ENCODE measurements at regions not wholly inside any gene's neighbourhood (a gene's known extent, or its start where the extent isn't known, plus 50 kb on each side); places are given as distances from the start of the nearest gene placed in this dataset.
"Not testable (repeated sequence)": the region's sequence is repeated elsewhere in the genome, so short reads cannot be mapped to it uniquely, and the experiment has no call there.

- Histone ChIP-seq H3K4me1 (ENCODE audit: control insufficient read depth in 5 of 5, insufficient read depth in 5 of 5, low read length in 5 of 5) (no peaks in the 10 kb centered on the region), H3K9me3 (ENCODE audit: control insufficient read depth in 5 of 5, low read length in 5 of 5) (peaks cover 0 to 6% (median 3%) of the 10 kb centered on the region in 5 donors), H3K4me3 (ENCODE audit: low read depth in 1 of 5, low read length in 5 of 5) (no peak overlapping the region), H3K27me3 (ENCODE audit: control insufficient read depth in 5 of 5, insufficient read depth in 4 of 5, low read length in 5 of 5) (peaks cover 0 to 2% (median 0%) of the 10 kb centered on the region in 5 donors), H3K27ac (ENCODE audit: low read depth, low read length) (no peak overlapping the region), H3K9ac (ENCODE audit: low read length in 5 of 5) (no peak overlapping the region), H3K36me3 (ENCODE audit: control insufficient read depth in 5 of 5, insufficient read depth in 5 of 5, low read length in 5 of 5) (no peaks in the 10 kb centered on the region)
These were observed 52.8 kb upstream of the IL1RAPL2 start for GRCh38 chrX:104513162-104513561.

- H3K9ac ChIP-seq (ENCODE audit: low read length in 5 of 5): no peak overlapping the region
- no peaks in the 10 kb centered on the region for H3K36me3 ChIP-seq (ENCODE audit: control insufficient read depth in 5 of 5, insufficient read depth in 5 of 5, low read length in 5 of 5)
- no peak overlapping the region for H3K27ac ChIP-seq (ENCODE audit: low read depth, low read length)
- H3K27me3 ChIP-seq (ENCODE audit: control insufficient read depth in 5 of 5, insufficient read depth in 4 of 5, low read length in 5 of 5): peaks cover 0 to 3% (median 2%) of the 10 kb centered on the region in 5 donors
- H3K9me3 ChIP-seq (ENCODE audit: control insufficient read depth in 5 of 5, low read length in 5 of 5): peaks cover 0 to 6% (median 3%) of the 10 kb centered on the region in 5 donors
- H3K4me3 ChIP-seq (ENCODE audit: low read depth in 1 of 5, low read length in 5 of 5): no peak overlapping the region
- H3K4me1 ChIP-seq (ENCODE audit: control insufficient read depth in 5 of 5, insufficient read depth in 5 of 5, low read length in 5 of 5): no peaks in the 10 kb centered on the region
These were observed 55.2 kb upstream of the IL1RAPL2 start for GRCh38 chrX:104510801-104511200.

GRCh38 chrX:104502460-104502859, 63.5 kb upstream of the IL1RAPL2 start:
- no peak overlapping the region for H3K9ac ChIP-seq (ENCODE audit: low read length in 5 of 5)
- no peaks in the 10 kb centered on the region for H3K9me3 ChIP-seq (ENCODE audit: control insufficient read depth in 5 of 5, low read length in 5 of 5)
- H3K36me3 ChIP-seq (ENCODE audit: control insufficient read depth in 5 of 5, insufficient read depth in 5 of 5, low read length in 5 of 5): no peaks in the 10 kb centered on the region
- no peak overlapping the region for H3K27ac ChIP-seq (ENCODE audit: low read depth, low read length)
- H3K4me1 ChIP-seq (ENCODE audit: control insufficient read depth in 5 of 5, insufficient read depth in 5 of 5, low read length in 5 of 5): no peaks in the 10 kb centered on the region
- H3K27me3 ChIP-seq (ENCODE audit: control insufficient read depth in 5 of 5, insufficient read depth in 4 of 5, low read length in 5 of 5): peaks cover 0 to 10% (median 0%) of the 10 kb centered on the region in 5 donors
- H3K4me3 ChIP-seq (ENCODE audit: low read depth in 1 of 5, low read length in 5 of 5): no peak overlapping the region

GRCh38 chrX:104488811-104489210, 77.2 kb upstream of the IL1RAPL2 start:
- Histone ChIP-seq H3K4me3 (ENCODE audit: low read depth in 1 of 5, low read length in 5 of 5) (no peak overlapping the region), H3K9me3 (ENCODE audit: control insufficient read depth in 5 of 5, low read length in 5 of 5) (peaks cover 0 to 2% (median 0%) of the 10 kb centered on the region in 5 donors), H3K36me3 (ENCODE audit: control insufficient read depth in 5 of 5, insufficient read depth in 5 of 5, low read length in 5 of 5) (no peaks in the 10 kb centered on the region), H3K27me3 (ENCODE audit: control insufficient read depth in 5 of 5, insufficient read depth in 4 of 5, low read length in 5 of 5) (peaks cover 0 to 14% (median 7%) of the 10 kb centered on the region in 5 donors), H3K9ac (ENCODE audit: low read length in 5 of 5) (no peak overlapping the region), H3K4me1 (ENCODE audit: control insufficient read depth in 5 of 5, insufficient read depth in 5 of 5, low read length in 5 of 5) (no peaks in the 10 kb centered on the region), H3K27ac (ENCODE audit: low read depth, low read length) (no peak overlapping the region)

GRCh38 chrX:104486691-104487090, 79.3 kb upstream of the IL1RAPL2 start:
- H3K27ac ChIP-seq (ENCODE audit: low read depth, low read length): no peak overlapping the region
- H3K4me1 ChIP-seq (ENCODE audit: control insufficient read depth in 5 of 5, insufficient read depth in 5 of 5, low read length in 5 of 5): no peaks in the 10 kb centered on the region
- peaks cover 0 to 8% (median 5%) of the 10 kb centered on the region in 5 donors for H3K27me3 ChIP-seq (ENCODE audit: control insufficient read depth in 5 of 5, insufficient read depth in 4 of 5, low read length in 5 of 5)
- no peaks in the 10 kb centered on the region for H3K9me3 ChIP-seq (ENCODE audit: control insufficient read depth in 5 of 5, low read length in 5 of 5)
- H3K9ac ChIP-seq (ENCODE audit: low read length in 5 of 5): no peak overlapping the region
- H3K4me3 ChIP-seq (ENCODE audit: low read depth in 1 of 5, low read length in 5 of 5): no peak overlapping the region
- no peaks in the 10 kb centered on the region for H3K36me3 ChIP-seq (ENCODE audit: control insufficient read depth in 5 of 5, insufficient read depth in 5 of 5, low read length in 5 of 5)

- no peak overlapping the region for H3K9ac ChIP-seq (ENCODE audit: low read length in 5 of 5)
- peaks cover 3 to 22% (median 11%) of the 10 kb centered on the region in 5 donors for H3K27me3 ChIP-seq (ENCODE audit: control insufficient read depth in 5 of 5, insufficient read depth in 4 of 5, low read length in 5 of 5)
- H3K27ac ChIP-seq (ENCODE audit: low read depth, low read length): no peak overlapping the region
- no peak overlapping the region for H3K4me3 ChIP-seq (ENCODE audit: low read depth in 1 of 5, low read length in 5 of 5)
- H3K9me3 ChIP-seq (ENCODE audit: control insufficient read depth in 5 of 5, low read length in 5 of 5): no peaks in the 10 kb centered on the region
- no peaks in the 10 kb centered on the region for H3K36me3 ChIP-seq (ENCODE audit: control insufficient read depth in 5 of 5, insufficient read depth in 5 of 5, low read length in 5 of 5)
- no peaks in the 10 kb centered on the region for H3K4me1 ChIP-seq (ENCODE audit: control insufficient read depth in 5 of 5, insufficient read depth in 5 of 5, low read length in 5 of 5)
These were observed 83.2 kb upstream of the IL1RAPL2 start for GRCh38 chrX:104482757-104483156.

- no peak overlapping the region for H3K27ac ChIP-seq (ENCODE audit: low read depth, low read length)
- H3K9ac ChIP-seq (ENCODE audit: low read length in 5 of 5): no peak overlapping the region
- peaks cover 0 to 2% (median 2%) of the 10 kb centered on the region in 5 donors for H3K27me3 ChIP-seq (ENCODE audit: control insufficient read depth in 5 of 5, insufficient read depth in 4 of 5, low read length in 5 of 5)
- no peaks in the 10 kb centered on the region for H3K36me3 ChIP-seq (ENCODE audit: control insufficient read depth in 5 of 5, insufficient read depth in 5 of 5, low read length in 5 of 5)
- no peak overlapping the region for H3K4me3 ChIP-seq (ENCODE audit: low read depth in 1 of 5, low read length in 5 of 5)
- H3K4me1 ChIP-seq (ENCODE audit: control insufficient read depth in 5 of 5, insufficient read depth in 5 of 5, low read length in 5 of 5): no peaks in the 10 kb centered on the region
- peaks cover 0 to 3% (median 0%) of the 10 kb centered on the region in 5 donors for H3K9me3 ChIP-seq (ENCODE audit: control insufficient read depth in 5 of 5, low read length in 5 of 5)
These were observed 96.2 kb upstream of the IL1RAPL2 start for GRCh38 chrX:104469771-104470170.

- Histone ChIP-seq H3K36me3 (ENCODE audit: control insufficient read depth in 5 of 5, insufficient read depth in 5 of 5, low read length in 5 of 5) (no peaks in the 10 kb centered on the region), H3K4me1 (ENCODE audit: control insufficient read depth in 5 of 5, insufficient read depth in 5 of 5, low read length in 5 of 5) (no peaks in the 10 kb centered on the region), H3K27ac (ENCODE audit: low read depth, low read length) (no peak overlapping the region), H3K9me3 (ENCODE audit: control insufficient read depth in 5 of 5, low read length in 5 of 5) (peaks cover 0 to 4% (median 3%) of the 10 kb centered on the region in 5 donors), H3K27me3 (ENCODE audit: control insufficient read depth in 5 of 5, insufficient read depth in 4 of 5, low read length in 5 of 5) (no peaks in the 10 kb centered on the region), H3K9ac (ENCODE audit: low read length in 5 of 5) (no peak overlapping the region), H3K4me3 (ENCODE audit: low read depth in 1 of 5, low read length in 5 of 5) (no peak overlapping the region)
These were observed 106.2 kb upstream of the IL1RAPL2 start for GRCh38 chrX:104459796-104460195.

GRCh38 chrX:104457130-104457529, 108.9 kb upstream of the IL1RAPL2 start:
- H3K36me3 ChIP-seq (ENCODE audit: control insufficient read depth in 5 of 5, insufficient read depth in 5 of 5, low read length in 5 of 5); H3K4me3 ChIP-seq (ENCODE audit: low read depth in 1 of 5, low read length in 5 of 5); H3K27ac ChIP-seq (ENCODE audit: low read depth, low read length); H3K9ac ChIP-seq (ENCODE audit: low read length in 5 of 5); H3K9me3 ChIP-seq (ENCODE audit: control insufficient read depth in 5 of 5, low read length in 5 of 5); H3K27me3 ChIP-seq (ENCODE audit: control insufficient read depth in 5 of 5, insufficient read depth in 4 of 5, low read length in 5 of 5); H3K4me1 ChIP-seq (ENCODE audit: control insufficient read depth in 5 of 5, insufficient read depth in 5 of 5, low read length in 5 of 5): not testable (repeated sequence)

GRCh38 chrX:104450316-104450715, 115.7 kb upstream of the IL1RAPL2 start:
- no peaks in the 10 kb centered on the region for H3K4me1 ChIP-seq (ENCODE audit: control insufficient read depth in 5 of 5, insufficient read depth in 5 of 5, low read length in 5 of 5)
- H3K9ac ChIP-seq (ENCODE audit: low read length in 5 of 5): no peak overlapping the region
- no peak overlapping the region for H3K4me3 ChIP-seq (ENCODE audit: low read depth in 1 of 5, low read length in 5 of 5)
- no peaks in the 10 kb centered on the region for H3K36me3 ChIP-seq (ENCODE audit: control insufficient read depth in 5 of 5, insufficient read depth in 5 of 5, low read length in 5 of 5)
- H3K27me3 ChIP-seq (ENCODE audit: control insufficient read depth in 5 of 5, insufficient read depth in 4 of 5, low read length in 5 of 5): peaks cover 0 to 3% (median 0%) of the 10 kb centered on the region in 5 donors
- H3K9me3 ChIP-seq (ENCODE audit: control insufficient read depth in 5 of 5, low read length in 5 of 5): peaks cover 0 to 4% (median 0%) of the 10 kb centered on the region in 5 donors
- no peak overlapping the region for H3K27ac ChIP-seq (ENCODE audit: low read depth, low read length)

GRCh38 chrX:104445591-104445990, 120.4 kb upstream of the IL1RAPL2 start:
- peaks cover 0 to 2% (median 0%) of the 10 kb centered on the region in 5 donors for H3K9me3 ChIP-seq (ENCODE audit: control insufficient read depth in 5 of 5, low read length in 5 of 5)
- no peaks in the 10 kb centered on the region for H3K36me3 ChIP-seq (ENCODE audit: control insufficient read depth in 5 of 5, insufficient read depth in 5 of 5, low read length in 5 of 5)
- H3K4me3 ChIP-seq (ENCODE audit: low read depth in 1 of 5, low read length in 5 of 5): no peak overlapping the region
- peaks cover 0 to 2% (median 0%) of the 10 kb centered on the region in 5 donors for H3K27me3 ChIP-seq (ENCODE audit: control insufficient read depth in 5 of 5, insufficient read depth in 4 of 5, low read length in 5 of 5)
- no peak overlapping the region for H3K9ac ChIP-seq (ENCODE audit: low read length in 5 of 5)
- H3K27ac ChIP-seq (ENCODE audit: low read depth, low read length): no peak overlapping the region
- H3K4me1 ChIP-seq (ENCODE audit: control insufficient read depth in 5 of 5, insufficient read depth in 5 of 5, low read length in 5 of 5): no peaks in the 10 kb centered on the region

All from subcutaneous abdominal adipose tissue (tissue), 5 donors.